Pons (tissue), 1 donor: ENCODE measurements at regions not wholly inside any gene's neighbourhood (a gene's known extent, or its start where the extent isn't known, plus 50 kb on each side); places are given as distances from the start of the nearest gene placed in this dataset.

Source experiments
- DNase-seq: peaks from one replicate; pipeline ENCODE4 v3.0.0-alpha.2; 2016; ENCODE audit warnings: low spot score

DNA sequence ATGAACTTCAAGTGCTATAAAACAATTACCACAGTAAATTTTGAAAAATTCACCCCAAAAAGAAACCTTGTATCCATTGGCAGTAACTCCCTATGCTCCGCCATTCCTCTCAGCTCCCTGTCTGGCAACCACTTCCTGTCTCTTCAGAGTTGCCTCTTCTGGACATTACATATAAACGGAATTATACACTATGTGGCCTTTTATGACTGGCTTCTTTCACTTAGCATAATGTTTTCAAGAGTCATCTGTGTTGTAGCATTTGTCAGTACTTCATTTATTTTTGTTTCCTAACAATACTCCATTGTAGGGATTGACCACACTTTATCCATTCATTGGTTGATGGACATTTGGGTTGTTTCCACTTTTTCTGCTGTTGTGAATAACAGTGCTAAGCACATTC is 50.1 kb downstream of the CEP43 start:
- DNase-seq = peak; percentile 86

DNA sequence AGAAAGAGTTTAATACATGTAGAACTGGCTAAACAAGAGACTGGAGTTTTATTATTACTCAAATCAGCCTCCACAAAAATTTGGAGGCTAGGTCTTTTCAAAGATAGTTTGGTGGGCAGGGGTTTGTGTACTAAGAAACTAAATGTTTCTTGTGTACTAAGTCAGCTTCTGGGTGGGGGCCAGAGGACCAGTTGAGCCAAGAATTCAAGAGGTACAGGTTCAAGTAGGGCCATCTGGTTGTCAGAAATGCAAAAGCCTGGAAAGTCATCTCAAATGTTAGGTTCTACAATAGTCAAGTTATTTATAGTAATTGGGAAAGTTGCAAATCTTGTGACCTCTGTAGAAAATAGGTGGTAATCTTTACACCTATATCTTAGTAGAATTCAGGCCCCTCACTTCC is 51.7 kb downstream of the CEP43 start:
- DNase-seq = no peak

DNA sequence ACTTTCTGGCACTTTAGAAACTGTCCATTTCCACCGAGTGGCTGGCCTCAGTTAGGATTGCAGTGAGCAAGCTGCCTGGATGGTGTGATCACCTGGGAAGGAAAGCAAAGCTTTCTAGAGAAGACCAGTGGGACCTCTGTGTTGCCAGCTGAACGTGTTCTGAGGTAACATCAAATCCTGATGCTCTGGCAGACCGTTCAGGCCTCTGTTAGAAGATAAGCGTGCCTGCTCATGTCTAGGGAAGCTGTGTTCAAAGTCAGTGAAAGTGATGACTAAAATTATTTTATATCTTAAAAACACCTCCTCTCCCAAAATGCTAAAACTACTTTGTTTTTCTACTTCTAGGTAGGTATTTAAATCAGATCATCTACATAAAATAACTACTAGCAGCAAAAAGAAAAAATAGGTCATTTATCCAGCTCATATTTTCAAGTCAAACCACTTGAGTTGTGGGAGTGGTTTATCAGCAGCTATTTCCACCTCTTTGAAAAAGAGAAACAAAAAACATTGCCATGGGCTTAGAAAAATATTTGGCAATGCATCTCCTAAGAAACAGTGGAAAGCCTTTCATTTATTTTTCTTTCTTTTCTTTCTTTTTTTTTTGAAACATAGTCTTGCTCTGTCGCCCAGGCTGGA is 54.8 kb downstream of the CEP43 start:
- DNase-seq = no peak

DNA sequence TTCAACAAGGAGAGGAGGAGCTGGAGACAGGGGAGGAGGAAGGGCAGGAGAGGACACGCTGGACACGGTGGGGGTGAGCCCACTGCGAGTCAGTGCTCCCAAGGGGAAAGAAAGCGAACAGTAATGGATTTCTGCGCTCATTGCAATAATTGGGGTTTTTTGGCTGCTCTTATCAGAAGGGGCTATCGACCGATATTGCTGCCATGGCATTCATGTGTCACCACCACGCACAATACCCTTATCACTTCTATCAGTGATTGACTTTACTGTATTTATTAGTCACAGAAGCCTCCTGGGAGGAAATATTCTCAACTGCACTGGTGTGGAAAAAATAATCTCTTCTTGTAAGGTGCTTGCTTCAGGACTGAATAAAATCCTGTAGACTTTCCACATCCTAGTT is 55.8 kb downstream of the CEP43 start:
- no peak for DNase-seq

DNA sequence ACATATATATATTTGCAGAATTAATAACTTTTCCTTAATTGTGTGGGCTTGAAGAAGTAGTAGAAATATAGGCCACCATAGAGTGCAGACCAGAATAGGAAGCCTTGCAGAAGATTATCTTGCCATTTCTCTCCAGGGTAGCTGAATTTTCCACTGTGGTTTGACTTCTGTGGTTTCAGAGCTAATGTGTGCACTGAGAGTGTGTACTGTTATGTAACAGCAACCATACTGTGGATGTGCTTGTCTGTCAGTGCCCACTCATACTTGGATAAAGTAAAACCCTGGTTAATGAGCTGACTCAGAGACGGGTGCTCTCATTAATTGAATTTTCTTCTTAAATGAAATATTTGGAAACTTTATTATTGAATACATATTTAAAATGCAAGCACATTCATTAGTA is 57.2 kb downstream of the CEP43 start:
- peak; percentile 42 for DNase-seq

DNA sequence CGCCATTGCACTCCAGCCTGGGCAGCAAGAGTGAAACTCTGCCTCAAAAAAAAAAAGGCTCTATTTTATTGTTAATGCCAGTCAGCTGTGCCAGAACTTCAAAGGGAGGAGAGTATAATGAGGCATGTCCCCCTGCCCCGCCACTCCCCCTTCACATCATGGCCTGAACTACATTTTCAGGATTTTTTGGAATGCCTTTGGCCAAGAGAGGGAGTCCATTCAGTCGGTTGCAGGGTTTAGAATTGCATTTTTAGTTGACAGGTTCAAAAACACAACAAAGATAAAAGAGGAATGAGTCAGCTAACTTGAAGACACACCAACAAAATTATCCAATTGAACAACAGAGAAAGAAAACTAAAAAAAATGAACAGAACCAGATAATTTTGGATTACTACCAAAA is 59.1 kb downstream of the CEP43 start:
- no peak for DNase-seq
